IPS-20b (cell line): ENCODE measurements at regions not wholly inside any gene's neighbourhood (a gene's known extent, or its start where the extent isn't known, plus 50 kb on each side); places are given as distances from the start of the nearest gene placed in this dataset.

Experiments used
- H3K27ac ChIP-seq: one replicate; pipeline ENCODE4 v1.5.1; 2013; ENCODE audit warnings: low read length
- H3K27me3 ChIP-seq: 2 replicates; pipeline ENCODE4 v1.6.1; 2013; ENCODE audit warnings: mild to moderate bottlenecking, low read length, inconsistent platforms; ENCODE audit not compliant: insufficient read depth
- H3K36me3 ChIP-seq: 2 replicates; pipeline ENCODE4 v1.6.1; 2013; ENCODE audit warnings: low read depth, mild to moderate bottlenecking, inconsistent platforms, low read length, moderate library complexity; ENCODE audit not compliant: insufficient read depth
- H3K4me1 ChIP-seq: 2 replicates; pipeline ENCODE4 v1.6.1; 2013; ENCODE audit warnings: mild to moderate bottlenecking, control low read depth, inconsistent platforms, low read length, moderate library complexity; ENCODE audit not compliant: insufficient read depth
- H3K4me3 ChIP-seq: 2 replicates; pipeline ENCODE4 v1.5.1; 2013; ENCODE audit warnings: mild to moderate bottlenecking, low read length, inconsistent platforms
- H3K9ac ChIP-seq: 2 replicates; pipeline ENCODE4 v1.6.1; 2013; ENCODE audit warnings: low read depth, mild to moderate bottlenecking, inconsistent platforms, low read length, moderate library complexity
- H3K9me3 ChIP-seq: 2 replicates; pipeline ENCODE4 v1.6.1; 2013; ENCODE audit warnings: mild to moderate bottlenecking, low read depth, low read length, inconsistent platforms; ENCODE audit not compliant: insufficient read depth

- no peak overlapping the region for H3K9ac ChIP-seq
- no peak overlapping the region for H3K4me3 ChIP-seq
- H3K36me3 ChIP-seq, result no peaks in the 10 kb centered on the region
- H3K27me3 ChIP-seq, result no peaks in the 10 kb centered on the region; the same call in 1 of the 2 replicates
- no peaks in the 10 kb centered on the region for H3K9me3 ChIP-seq
- H3K4me1 ChIP-seq, result peaks cover 33% of the 10 kb centered on the region
- no peak overlapping the region for H3K27ac ChIP-seq
Observed at GRCh38 chr1:232114985-232115384, 488.4 kb downstream of the DISC1 start.

GRCh38 chr1:232112076-232112475 lies 485.5 kb downstream of the DISC1 start:
- Histone ChIP-seq H3K4me3 (no peak overlapping the region), H3K9ac (no peak overlapping the region), H3K36me3 (no peaks in the 10 kb centered on the region), H3K4me1 (peaks cover 42% of the 10 kb centered on the region), H3K9me3 (no peaks in the 10 kb centered on the region), H3K27me3 (no peaks in the 10 kb centered on the region; the same call in 1 of the 2 replicates), H3K27ac (no peak overlapping the region)

- Histone ChIP-seq H3K9me3 (no peaks in the 10 kb centered on the region), H3K4me3 (peak overlapping the region; percentile 54; the same call in 1 of the 2 replicates), H3K36me3 (no peaks in the 10 kb centered on the region), H3K27ac (no peak overlapping the region), H3K4me1 (peaks cover 38% of the 10 kb centered on the region), H3K27me3 (no peaks in the 10 kb centered on the region; the same call in 1 of the 2 replicates), H3K9ac (peak overlapping the region; percentile 1; the same call in 1 of the 2 replicates)
Observed at GRCh38 chr1:232111611-232112010, 485.0 kb downstream of the DISC1 start.

- no peaks in the 10 kb centered on the region for H3K9me3 ChIP-seq
- H3K9ac ChIP-seq, result peak overlapping the region; percentile 43; the same call in 1 of the 2 replicates
- H3K27ac ChIP-seq, result peak overlapping the region; percentile 6
- H3K36me3 ChIP-seq, result no peaks in the 10 kb centered on the region
- peaks cover 42% of the 10 kb centered on the region for H3K4me1 ChIP-seq
- H3K27me3 ChIP-seq, result no peaks in the 10 kb centered on the region; the same call in 1 of the 2 replicates
- peak overlapping the region; percentile 54 for H3K4me3 ChIP-seq
Observed at GRCh38 chr1:232110281-232111090, 483.9 kb downstream of the DISC1 start.

- Histone ChIP-seq H3K9ac (no peak overlapping the region), H3K4me3 (peak overlapping the region; percentile 54; the same call in 1 of the 2 replicates), H3K9me3 (no peaks in the 10 kb centered on the region), H3K4me1 (peaks cover 42% of the 10 kb centered on the region), H3K27me3 (no peaks in the 10 kb centered on the region; the same call in 1 of the 2 replicates), H3K36me3 (no peaks in the 10 kb centered on the region), H3K27ac (no peak overlapping the region)
Observed at GRCh38 chr1:232109391-232109790, 482.8 kb downstream of the DISC1 start.

- no peaks in the 10 kb centered on the region; the same call in 1 of the 2 replicates for H3K27me3 ChIP-seq
- H3K27ac ChIP-seq, result no peak overlapping the region
- peaks cover 42% of the 10 kb centered on the region for H3K4me1 ChIP-seq
- H3K9ac ChIP-seq, result no peak overlapping the region
- no peaks in the 10 kb centered on the region for H3K36me3 ChIP-seq
- no peaks in the 10 kb centered on the region for H3K9me3 ChIP-seq
- H3K4me3 ChIP-seq, result no peak overlapping the region
Observed at GRCh38 chr1:232108598-232108997, 482.0 kb downstream of the DISC1 start.

- Histone ChIP-seq H3K4me3 (no peak overlapping the region), H3K4me1 (peaks cover 32% of the 10 kb centered on the region), H3K9me3 (no peaks in the 10 kb centered on the region), H3K36me3 (no peaks in the 10 kb centered on the region), H3K9ac (no peak overlapping the region), H3K27ac (no peak overlapping the region), H3K27me3 (no peaks in the 10 kb centered on the region; the same call in 1 of the 2 replicates)
Observed at GRCh38 chr1:232106415-232106814, 479.8 kb downstream of the DISC1 start.

GRCh38 chr1:232105561-232105960 lies 479.0 kb downstream of the DISC1 start:
- no peaks in the 10 kb centered on the region; the same call in 1 of the 2 replicates for H3K27me3 ChIP-seq
- H3K9ac ChIP-seq, result no peak overlapping the region
- H3K9me3 ChIP-seq, result no peaks in the 10 kb centered on the region
- H3K4me3 ChIP-seq, result no peak overlapping the region
- H3K36me3 ChIP-seq, result no peaks in the 10 kb centered on the region
- H3K4me1 ChIP-seq, result peaks cover 28% of the 10 kb centered on the region; the same call in 1 of the 2 replicates
- H3K27ac ChIP-seq, result no peak overlapping the region

GRCh38 chr1:232101231-232101630 lies 474.6 kb downstream of the DISC1 start:
- Histone ChIP-seq H3K9me3 (peaks cover 11% of the 10 kb centered on the region; the same call in 1 of the 2 replicates), H3K4me1 (peaks cover 6% of the 10 kb centered on the region; the same call in 1 of the 2 replicates), H3K27me3 (no peaks in the 10 kb centered on the region), H3K27ac (no peak overlapping the region), H3K36me3 (no peaks in the 10 kb centered on the region), H3K9ac (no peak overlapping the region), H3K4me3 (no peak overlapping the region)

GRCh38 chr1:232096751-232097150 lies 470.2 kb downstream of the DISC1 start:
- peaks cover 11% of the 10 kb centered on the region; the same call in 1 of the 2 replicates for H3K9me3 ChIP-seq
- no peaks in the 10 kb centered on the region for H3K27me3 ChIP-seq
- H3K9ac ChIP-seq, result no peak overlapping the region
- no peak overlapping the region for H3K4me3 ChIP-seq
- H3K36me3 ChIP-seq, result no peaks in the 10 kb centered on the region
- H3K27ac ChIP-seq, result no peak overlapping the region
- no peaks in the 10 kb centered on the region for H3K4me1 ChIP-seq
